Upper lobe of left lung (tissue), 4 donors: ENCODE measurements at regions not wholly inside any gene's neighbourhood (a gene's known extent, or its start where the extent isn't known, plus 50 kb on each side); places are given as distances from the start of the nearest gene placed in this dataset.

Experiments used
- CTCF ChIP-seq, 6 experiments: fragments of 450-650 bp in 4 of 6; fragments of 200-600 bp in 2 of 6; sonication (generic) in 2 of 6; IDR thresholded peaks; one replicate each; pipeline ENCODE4 v1.5.1; 2016 to 2019; ENCODE audit warnings: antibody characterized with exemption in 6 of 6
- EP300 ChIP-seq, 4 donors: sonication (generic); formaldehyde crosslinking; IDR thresholded peaks; one replicate each; pipeline ENCODE4 v1.5.1; 2017; ENCODE audit warnings: antibody characterized with exemption in 4 of 4, control low read depth in 2 of 4
- POLR2A ChIP-seq, 4 donors: fragments of 450-650 bp; IDR thresholded peaks; one replicate each; pipeline ENCODE4 v1.5.1; 2016 to 2017; ENCODE audit warnings: antibody characterized with exemption in 4 of 4, mild to moderate bottlenecking in 2 of 4

GRCh38 chr10:125262920-125263319, 102.6 kb upstream of the CTBP2 start:
- TF ChIP-seq POLR2A (IDR thresholded peaks at IDR 0.05) = no peak
- TF ChIP-seq CTCF (IDR thresholded peaks at IDR 0.05) = no peak
- no peak for TF ChIP-seq EP300 (IDR thresholded peaks at IDR 0.05)
